Activated CD8-positive, alpha-beta memory T cell treated with anti-CD3 and anti-CD28 coated beads, Interleukin-2, amount 50 U/mL, for 4 hours (primary cell): ENCODE measurements at regions not wholly inside any gene's neighbourhood (a gene's known extent, or its start where the extent isn't known, plus 50 kb on each side); places are given as distances from the start of the nearest gene placed in this dataset.
"Not testable (repeated sequence)": the region's sequence is repeated elsewhere in the genome, so short reads cannot be mapped to it uniquely, and the experiment has no call there.

Experiments
- DNase-seq: peaks from one replicate; pipeline ENCODE4 v3.0.0-alpha.2; 2020

GRCh38 chr12:124471828-124472227 lies 95.6 kb downstream of the NCOR2 start:
- no peak for DNase-seq

GRCh38 chr12:124470806-124471205 lies 96.6 kb downstream of the NCOR2 start:
- no peak for DNase-seq

GRCh38 chr12:124470139-124470538 lies 97.3 kb downstream of the NCOR2 start:
- DNase-seq, result no peak

GRCh38 chr12:124469193-124469888 lies 98.1 kb downstream of the NCOR2 start:
- DNase-seq, result no peak

GRCh38 chr12:124467549-124467948 lies 99.9 kb downstream of the NCOR2 start:
- DNase-seq, result not testable (repeated sequence)

GRCh38 chr12:124466216-124467128 lies 100.9 kb downstream of the NCOR2 start:
- peak; percentile 88 for DNase-seq

GRCh38 chr12:124465473-124465872 lies 101.9 kb downstream of the NCOR2 start:
- no peak for DNase-seq

- no peak for DNase-seq
Measured at GRCh38 chr12:124464830-124465229, 102.6 kb downstream of the NCOR2 start.

GRCh38 chr12:124464062-124464461 lies 103.3 kb downstream of the NCOR2 start:
- no peak for DNase-seq

GRCh38 chr12:124463341-124463921 lies 104.0 kb downstream of the NCOR2 start:
- DNase-seq, result no peak

- DNase-seq, result no peak
Measured at GRCh38 chr12:124462750-124463149, 104.7 kb downstream of the NCOR2 start.

- no peak for DNase-seq
Measured at GRCh38 chr12:124461851-124462623, 105.4 kb downstream of the NCOR2 start.

GRCh38 chr12:124461241-124461673 lies 106.2 kb downstream of the NCOR2 start:
- DNase-seq, result no peak

- DNase-seq, result no peak
Measured at GRCh38 chr12:124460771-124461170, 106.6 kb downstream of the NCOR2 start.

- DNase-seq, result no peak
Measured at GRCh38 chr12:124459852-124460645, 107.4 kb downstream of the NCOR2 start.

- DNase-seq, result no peak
Measured at GRCh38 chr12:124458992-124459851, 108.2 kb downstream of the NCOR2 start.

- DNase-seq, result no peak
Measured at GRCh38 chr12:124458220-124458991, 109.0 kb downstream of the NCOR2 start.

- peak; percentile 48 for DNase-seq
Measured at GRCh38 chr12:124457287-124458219, 109.9 kb downstream of the NCOR2 start.

- peak; percentile 46 for DNase-seq
Measured at GRCh38 chr12:124456652-124457152, 110.7 kb downstream of the NCOR2 start.
